ENCODE measurements at regions not wholly inside any gene's neighbourhood (a gene's known extent, or its start where the extent isn't known, plus 50 kb on each side); places are given as distances from the start of the nearest gene placed in this dataset.

DNA sequence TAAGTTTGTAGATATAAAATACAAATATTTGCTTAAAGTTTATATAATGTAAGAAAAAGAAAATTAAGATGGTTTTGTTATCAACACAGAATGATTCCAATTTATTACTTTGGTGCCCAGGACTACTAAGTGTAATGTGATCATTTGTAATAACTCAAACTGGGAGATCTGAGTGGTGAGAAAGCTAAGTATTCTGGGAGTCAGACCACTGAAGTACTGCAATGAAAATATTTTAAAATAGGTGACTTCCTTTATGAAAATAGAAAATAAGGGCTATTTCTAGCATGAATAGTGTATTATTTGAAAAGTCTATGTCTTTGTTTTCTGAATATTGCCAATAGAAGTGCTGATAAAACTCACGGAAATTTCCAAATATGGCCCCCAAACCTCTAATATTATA lies 305.6 kb upstream of the MAN1A1 start:
- no peak for DNase-seq
- in situ Hi-C loops (cut with HindIII; ENCODE audit: low pct_ligation_motif_present, low pct_unique_long_range_greater_than_20kb, low sequenced_read_pairs) = no loop called here

- DNase-seq = no peak
- in situ Hi-C loops (cut with HindIII; ENCODE audit: low pct_ligation_motif_present, low pct_unique_long_range_greater_than_20kb, low sequenced_read_pairs) = no loop called here
Measured at GRCh38 chr6:119653329-119653728, 303.8 kb upstream of the MAN1A1 start.

GRCh38 chr6:119649531-119649930 lies 300.0 kb upstream of the MAN1A1 start:
- in situ Hi-C loops (cut with HindIII; ENCODE audit: low pct_ligation_motif_present, low pct_unique_long_range_greater_than_20kb, low sequenced_read_pairs) = no loop called here
- DNase-seq = no peak

DNA sequence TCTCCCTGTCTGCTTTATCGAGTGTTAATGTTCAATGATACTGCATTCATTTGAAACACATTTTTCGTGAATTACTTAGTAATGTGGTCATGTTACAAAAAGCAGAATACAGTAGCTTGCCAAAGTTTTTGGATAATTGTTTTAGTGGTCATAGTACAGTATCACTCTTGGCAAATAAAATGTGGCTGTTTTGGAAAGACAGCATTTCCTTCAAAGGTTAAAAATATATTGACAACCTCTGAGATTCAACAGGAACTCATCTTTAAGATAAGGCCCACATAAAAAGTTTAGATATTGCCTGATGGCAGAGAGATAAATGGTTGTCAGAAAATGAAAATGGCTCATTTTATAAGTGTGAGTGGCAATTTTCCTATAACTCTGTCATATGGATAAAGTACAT lies 297.7 kb upstream of the MAN1A1 start:
- no peak for DNase-seq
- in situ Hi-C loops (cut with HindIII; ENCODE audit: low pct_ligation_motif_present, low pct_unique_long_range_greater_than_20kb, low sequenced_read_pairs) = no loop called here

DNA sequence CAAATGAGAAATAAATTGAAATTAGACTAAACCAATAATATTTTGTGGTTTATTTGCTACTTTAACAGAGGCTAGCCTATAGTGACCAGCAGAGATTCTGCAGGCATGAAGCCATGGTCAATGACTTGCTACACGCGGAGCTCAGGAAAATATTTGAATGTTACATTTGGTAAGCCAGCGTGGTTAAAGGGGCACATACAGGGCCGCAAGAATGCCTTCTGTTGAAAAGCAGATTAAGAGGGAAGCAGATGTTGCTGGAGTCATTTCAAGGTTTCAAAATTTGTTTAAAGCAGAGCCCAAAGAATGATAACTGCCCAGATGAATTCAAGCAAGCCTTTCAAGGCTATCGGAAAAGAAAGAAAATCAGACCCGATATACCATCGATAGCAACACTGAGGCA lies 294.3 kb upstream of the MAN1A1 start:
- in situ Hi-C loops (cut with HindIII; ENCODE audit: low pct_ligation_motif_present, low pct_unique_long_range_greater_than_20kb, low sequenced_read_pairs) = no loop called here
- no peak for DNase-seq

DNA sequence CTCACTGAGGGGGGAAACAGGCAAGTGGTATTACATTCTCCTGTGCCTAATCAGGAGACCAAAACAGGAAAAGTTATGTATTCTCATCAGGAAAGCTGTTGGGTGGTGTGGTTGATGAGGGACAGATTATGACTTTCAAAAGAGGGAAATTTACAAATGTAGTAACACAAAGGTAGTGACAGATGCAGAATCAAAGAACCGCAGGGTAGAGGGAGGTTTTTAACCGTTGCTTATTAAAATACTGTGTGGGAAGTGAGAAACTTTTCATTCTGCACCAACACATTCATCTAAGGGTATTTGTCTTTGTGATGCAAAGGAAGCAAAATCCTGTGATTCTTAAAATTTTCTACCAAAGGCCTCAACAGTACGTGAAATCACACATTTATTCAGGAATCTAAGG lies 288.2 kb upstream of the MAN1A1 start:
- DNase-seq = no peak
- in situ Hi-C loops (cut with HindIII; ENCODE audit: low pct_ligation_motif_present, low pct_unique_long_range_greater_than_20kb, low sequenced_read_pairs) = no loop called here

DNA sequence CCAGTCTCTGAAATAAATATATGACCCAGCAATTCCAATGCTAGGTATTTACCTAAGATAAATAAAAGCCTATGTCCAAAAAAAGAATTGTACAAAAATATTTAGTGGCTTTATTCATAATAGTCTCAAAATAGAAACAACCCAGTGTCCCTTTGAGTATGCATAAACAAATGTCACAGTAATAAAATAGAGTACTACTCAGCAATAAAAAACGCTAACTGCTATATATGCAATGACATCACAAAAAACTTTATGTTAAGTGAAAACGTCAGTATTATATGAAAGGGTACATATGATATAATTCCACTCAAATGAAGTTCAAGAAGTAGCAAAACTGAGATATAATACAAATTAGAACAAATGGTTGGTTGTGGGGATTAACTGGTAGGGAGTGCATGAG lies 286.5 kb upstream of the MAN1A1 start:
- DNase-seq = no peak
- in situ Hi-C loops (cut with HindIII; ENCODE audit: low pct_ligation_motif_present, low pct_unique_long_range_greater_than_20kb, low sequenced_read_pairs) = no loop called here

DNA sequence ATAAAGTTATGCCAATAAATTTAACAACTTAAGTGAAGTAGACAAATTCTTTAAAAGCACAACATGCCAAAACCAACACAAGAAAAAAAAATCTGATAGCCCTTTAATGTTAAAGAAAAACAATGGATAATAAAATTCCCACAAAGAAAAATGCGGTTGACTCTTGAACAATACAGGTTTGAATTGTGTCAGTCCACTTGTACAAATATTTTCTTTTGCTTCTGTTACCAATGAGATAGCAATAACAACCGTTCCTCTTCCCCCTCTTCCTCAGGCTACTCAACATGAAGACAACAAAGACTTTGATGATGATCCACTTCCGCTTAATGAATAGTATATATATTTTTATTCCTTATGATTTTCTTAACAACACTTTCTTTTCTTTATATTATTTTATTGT lies 283.9 kb upstream of the MAN1A1 start:
- DNase-seq = no peak
- in situ Hi-C loops (cut with HindIII; ENCODE audit: low pct_ligation_motif_present, low pct_unique_long_range_greater_than_20kb, low sequenced_read_pairs) = no loop called here

DNA sequence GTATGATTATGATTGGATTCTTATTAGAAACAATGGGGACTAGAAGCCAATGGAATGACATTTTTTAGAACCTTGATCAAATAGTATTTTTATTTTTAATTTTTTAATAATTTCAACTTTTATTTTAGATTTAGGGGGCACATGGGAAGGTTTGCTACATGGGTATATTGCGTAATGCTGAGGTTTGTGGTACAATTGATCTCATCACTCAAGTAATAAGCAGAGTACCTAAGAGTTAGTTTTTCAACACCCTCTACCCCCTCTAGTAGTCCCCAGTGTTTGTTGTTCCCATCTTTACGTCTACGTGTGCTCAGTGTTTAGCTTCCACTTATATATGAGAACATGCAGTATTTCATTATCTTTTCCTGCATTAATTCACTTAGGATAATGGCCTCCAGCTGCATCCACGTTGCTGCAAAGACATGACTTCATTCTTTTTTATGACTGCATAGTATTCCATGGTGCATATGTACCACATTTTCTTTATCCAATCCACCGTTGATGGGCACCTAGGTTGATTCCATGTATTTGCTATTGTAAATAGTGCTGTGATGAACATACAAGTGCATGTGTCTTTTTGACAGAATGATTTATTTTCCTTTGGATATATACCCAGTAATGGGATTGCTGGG lies 281.1 kb upstream of the MAN1A1 start:
- in situ Hi-C loops (cut with HindIII; ENCODE audit: low pct_ligation_motif_present, low pct_unique_long_range_greater_than_20kb, low sequenced_read_pairs) = no loop called here
- no peak for DNase-seq

GRCh38 chr6:119628691-119629594 lies 279.4 kb upstream of the MAN1A1 start:
- in situ Hi-C loops (cut with HindIII; ENCODE audit: low pct_ligation_motif_present, low pct_unique_long_range_greater_than_20kb, low sequenced_read_pairs) = no loop called here
- DNase-seq = no peak

DNA sequence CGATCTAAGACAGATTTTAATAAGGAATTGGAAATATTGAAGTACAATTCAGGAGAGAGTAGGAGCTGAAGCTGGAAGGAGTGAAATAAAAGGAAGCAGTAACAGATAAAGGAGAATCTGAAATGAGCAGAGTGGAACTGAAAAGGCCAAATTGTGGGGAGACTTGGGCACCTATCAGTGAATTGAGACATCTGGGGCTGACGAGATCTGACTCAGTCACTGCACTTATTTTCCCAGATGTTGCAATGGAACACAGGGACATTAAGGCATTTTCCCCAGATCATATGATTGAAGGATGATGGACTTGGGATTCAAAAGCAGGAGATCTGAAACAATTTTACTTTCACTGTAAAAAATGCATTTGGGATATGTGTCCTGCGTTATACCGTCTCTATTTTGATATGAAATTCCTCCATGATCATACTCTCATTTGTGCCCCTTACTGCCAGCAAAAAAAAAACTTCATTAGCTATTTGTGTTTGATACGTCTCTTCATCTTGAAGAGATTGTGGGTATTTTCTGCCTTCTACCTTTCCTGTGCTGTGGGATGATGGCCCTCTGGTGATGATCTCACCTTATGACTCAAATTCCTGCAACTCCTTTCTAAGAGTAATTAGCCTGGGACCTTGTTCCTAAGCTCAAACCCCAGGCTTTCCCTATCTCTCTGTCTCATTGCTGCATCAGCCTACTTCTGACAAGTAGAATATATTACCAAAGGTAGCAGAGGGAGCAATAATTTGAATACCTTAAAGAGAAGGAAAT lies 278.5 kb upstream of the MAN1A1 start:
- in situ Hi-C loops (cut with HindIII; ENCODE audit: low pct_ligation_motif_present, low pct_unique_long_range_greater_than_20kb, low sequenced_read_pairs) = no loop called here
- DNase-seq = no peak

- in situ Hi-C loops (cut with HindIII; ENCODE audit: low pct_ligation_motif_present, low pct_unique_long_range_greater_than_20kb, low sequenced_read_pairs) = no loop called here
- no peak for DNase-seq
Measured at GRCh38 chr6:119626884-119627619, 277.5 kb upstream of the MAN1A1 start.

DNA sequence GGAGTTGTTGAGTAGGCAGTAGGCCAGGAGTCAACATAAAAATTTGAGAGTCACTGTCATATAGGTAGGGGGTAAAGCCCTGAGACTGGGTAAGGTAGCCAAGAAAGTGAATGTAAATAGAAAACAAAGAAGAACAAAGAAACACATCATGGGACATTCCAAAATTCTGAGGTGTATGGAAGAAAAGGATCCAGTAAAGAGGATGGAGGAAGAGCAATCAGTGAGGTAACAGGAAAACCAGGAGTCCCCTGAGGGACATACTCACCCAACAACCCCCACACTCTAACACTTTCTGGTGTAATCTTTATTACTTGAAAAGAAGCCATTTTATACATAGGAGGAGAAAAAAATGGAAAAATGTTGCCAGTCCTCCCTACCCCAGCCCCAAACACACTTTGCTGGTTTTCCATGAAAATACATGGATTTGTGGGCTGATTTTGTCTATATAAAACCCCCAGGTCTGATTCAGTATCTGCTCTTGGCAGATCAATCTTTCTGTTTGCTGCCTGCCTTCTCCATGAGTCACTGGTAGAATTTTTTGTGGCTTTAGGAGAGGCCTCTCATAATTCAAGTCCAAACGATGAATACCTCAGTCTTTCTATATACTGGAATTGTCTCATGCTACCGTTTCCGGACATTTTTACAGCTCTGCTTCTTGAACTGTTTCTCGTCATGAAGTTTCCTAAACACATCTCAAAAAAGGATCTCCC lies 271.4 kb upstream of the MAN1A1 start:
- peak; percentile 57 for DNase-seq
- in situ Hi-C loops (cut with HindIII; ENCODE audit: low pct_ligation_motif_present, low pct_unique_long_range_greater_than_20kb, low sequenced_read_pairs) = no loop called here

- in situ Hi-C loops (cut with HindIII; ENCODE audit: low pct_ligation_motif_present, low pct_unique_long_range_greater_than_20kb, low sequenced_read_pairs) = no loop called here
- DNase-seq = no peak
Measured at GRCh38 chr6:119614138-119614537, 264.6 kb upstream of the MAN1A1 start.

GRCh38 chr6:119612911-119613381 lies 263.4 kb upstream of the MAN1A1 start:
- no peak for DNase-seq
- in situ Hi-C loops (cut with HindIII; ENCODE audit: low pct_ligation_motif_present, low pct_unique_long_range_greater_than_20kb, low sequenced_read_pairs) = no loop called here

GRCh38 chr6:119612176-119612891 lies 262.8 kb upstream of the MAN1A1 start:
- no peak for DNase-seq
- in situ Hi-C loops (cut with HindIII; ENCODE audit: low pct_ligation_motif_present, low pct_unique_long_range_greater_than_20kb, low sequenced_read_pairs) = no loop called here

DNA sequence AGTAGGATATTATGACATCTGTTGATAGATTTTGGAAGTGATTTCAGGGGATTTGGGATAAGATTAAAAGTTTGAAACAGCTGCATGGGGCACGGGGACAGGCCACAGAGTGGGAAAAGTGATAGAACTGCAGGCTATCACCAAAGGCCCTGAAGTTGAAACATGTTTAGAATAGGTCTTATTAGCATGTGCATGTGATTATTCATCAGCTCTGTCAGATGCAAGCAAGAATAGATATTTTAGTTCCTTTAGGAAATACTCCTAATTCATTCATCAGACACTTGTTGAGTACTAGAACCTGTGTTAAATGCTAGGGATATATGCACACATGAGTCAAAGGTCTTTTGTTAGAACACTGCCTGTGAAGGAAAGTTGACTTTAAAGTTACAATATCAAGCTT lies 261.2 kb upstream of the MAN1A1 start:
- in situ Hi-C loops (cut with HindIII; ENCODE audit: low pct_ligation_motif_present, low pct_unique_long_range_greater_than_20kb, low sequenced_read_pairs) = no loop called here
- DNase-seq = no peak

GRCh38 chr6:119610265-119610664 lies 260.7 kb upstream of the MAN1A1 start:
- no peak for DNase-seq
- in situ Hi-C loops (cut with HindIII; ENCODE audit: low pct_ligation_motif_present, low pct_unique_long_range_greater_than_20kb, low sequenced_read_pairs) = no loop called here
